ENCODE measurements at regions not wholly inside any gene's neighbourhood (a gene's known extent, or its start where the extent isn't known, plus 50 kb on each side); places are given as distances from the start of the nearest gene placed in this dataset.

DNA sequence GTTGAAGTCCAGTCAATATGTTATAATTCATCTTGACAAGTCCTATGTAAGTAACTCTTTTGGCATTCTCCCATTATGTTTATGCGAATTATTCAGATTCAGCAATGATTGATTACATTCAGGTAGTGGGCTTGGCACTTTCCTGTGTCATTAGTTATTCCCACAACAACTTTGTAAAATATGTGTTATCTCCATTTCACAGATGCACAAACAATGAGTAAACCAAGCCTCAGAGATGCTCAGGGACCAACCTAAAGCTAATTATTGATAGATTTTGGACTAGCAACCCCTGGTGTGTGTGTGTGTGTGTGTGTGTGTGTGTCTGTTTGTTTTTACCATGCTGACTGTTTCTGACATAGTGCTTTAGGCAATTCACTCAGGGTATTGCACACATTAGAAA is 371.1 kb upstream of the C1orf87 start:
- no peak for TF ChIP-seq GABPB1 (CRISPR knock-in tag; IDR thresholded peaks at IDR 0.05)
- TF ChIP-seq, protein P1, sequence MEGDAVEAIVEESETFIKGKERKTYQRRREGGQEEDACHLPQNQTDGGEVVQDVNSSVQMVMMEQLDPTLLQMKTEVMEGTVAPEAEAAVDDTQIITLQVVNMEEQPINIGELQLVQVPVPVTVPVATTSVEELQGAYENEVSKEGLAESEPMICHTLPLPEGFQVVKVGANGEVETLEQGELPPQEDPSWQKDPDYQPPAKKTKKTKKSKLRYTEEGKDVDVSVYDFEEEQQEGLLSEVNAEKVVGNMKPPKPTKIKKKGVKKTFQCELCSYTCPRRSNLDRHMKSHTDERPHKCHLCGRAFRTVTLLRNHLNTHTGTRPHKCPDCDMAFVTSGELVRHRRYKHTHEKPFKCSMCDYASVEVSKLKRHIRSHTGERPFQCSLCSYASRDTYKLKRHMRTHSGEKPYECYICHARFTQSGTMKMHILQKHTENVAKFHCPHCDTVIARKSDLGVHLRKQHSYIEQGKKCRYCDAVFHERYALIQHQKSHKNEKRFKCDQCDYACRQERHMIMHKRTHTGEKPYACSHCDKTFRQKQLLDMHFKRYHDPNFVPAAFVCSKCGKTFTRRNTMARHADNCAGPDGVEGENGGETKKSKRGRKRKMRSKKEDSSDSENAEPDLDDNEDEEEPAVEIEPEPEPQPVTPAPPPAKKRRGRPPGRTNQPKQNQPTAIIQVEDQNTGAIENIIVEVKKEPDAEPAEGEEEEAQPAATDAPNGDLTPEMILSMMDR (IDR thresholded peaks at IDR 0.05) = no peak
- no peak for TF ChIP-seq ZNF232 (CRISPR knock-in tag; IDR thresholded peaks at IDR 0.05)
- TF ChIP-seq, protein P2, sequence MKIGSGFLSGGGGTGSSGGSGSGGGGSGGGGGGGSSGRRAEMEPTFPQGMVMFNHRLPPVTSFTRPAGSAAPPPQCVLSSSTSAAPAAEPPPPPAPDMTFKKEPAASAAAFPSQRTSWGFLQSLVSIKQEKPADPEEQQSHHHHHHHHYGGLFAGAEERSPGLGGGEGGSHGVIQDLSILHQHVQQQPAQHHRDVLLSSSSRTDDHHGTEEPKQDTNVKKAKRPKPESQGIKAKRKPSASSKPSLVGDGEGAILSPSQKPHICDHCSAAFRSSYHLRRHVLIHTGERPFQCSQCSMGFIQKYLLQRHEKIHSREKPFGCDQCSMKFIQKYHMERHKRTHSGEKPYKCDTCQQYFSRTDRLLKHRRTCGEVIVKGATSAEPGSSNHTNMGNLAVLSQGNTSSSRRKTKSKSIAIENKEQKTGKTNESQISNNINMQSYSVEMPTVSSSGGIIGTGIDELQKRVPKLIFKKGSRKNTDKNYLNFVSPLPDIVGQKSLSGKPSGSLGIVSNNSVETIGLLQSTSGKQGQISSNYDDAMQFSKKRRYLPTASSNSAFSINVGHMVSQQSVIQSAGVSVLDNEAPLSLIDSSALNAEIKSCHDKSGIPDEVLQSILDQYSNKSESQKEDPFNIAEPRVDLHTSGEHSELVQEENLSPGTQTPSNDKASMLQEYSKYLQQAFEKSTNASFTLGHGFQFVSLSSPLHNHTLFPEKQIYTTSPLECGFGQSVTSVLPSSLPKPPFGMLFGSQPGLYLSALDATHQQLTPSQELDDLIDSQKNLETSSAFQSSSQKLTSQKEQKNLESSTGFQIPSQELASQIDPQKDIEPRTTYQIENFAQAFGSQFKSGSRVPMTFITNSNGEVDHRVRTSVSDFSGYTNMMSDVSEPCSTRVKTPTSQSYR (CRISPR knock-in tag; IDR thresholded peaks at IDR 0.05) = no peak
- TF ChIP-seq, protein P3, sequence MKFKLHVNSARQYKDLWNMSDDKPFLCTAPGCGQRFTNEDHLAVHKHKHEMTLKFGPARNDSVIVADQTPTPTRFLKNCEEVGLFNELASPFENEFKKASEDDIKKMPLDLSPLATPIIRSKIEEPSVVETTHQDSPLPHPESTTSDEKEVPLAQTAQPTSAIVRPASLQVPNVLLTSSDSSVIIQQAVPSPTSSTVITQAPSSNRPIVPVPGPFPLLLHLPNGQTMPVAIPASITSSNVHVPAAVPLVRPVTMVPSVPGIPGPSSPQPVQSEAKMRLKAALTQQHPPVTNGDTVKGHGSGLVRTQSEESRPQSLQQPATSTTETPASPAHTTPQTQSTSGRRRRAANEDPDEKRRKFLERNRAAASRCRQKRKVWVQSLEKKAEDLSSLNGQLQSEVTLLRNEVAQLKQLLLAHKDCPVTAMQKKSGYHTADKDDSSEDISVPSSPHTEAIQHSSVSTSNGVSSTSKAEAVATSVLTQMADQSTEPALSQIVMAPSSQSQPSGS (CRISPR knock-in tag; IDR thresholded peaks at IDR 0.05; ENCODE audit: borderline replicate concordance, low read depth) = no peak
- TF ChIP-seq, protein P4, sequence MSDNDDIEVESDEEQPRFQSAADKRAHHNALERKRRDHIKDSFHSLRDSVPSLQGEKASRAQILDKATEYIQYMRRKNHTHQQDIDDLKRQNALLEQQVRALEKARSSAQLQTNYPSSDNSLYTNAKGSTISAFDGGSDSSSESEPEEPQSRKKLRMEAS (CRISPR knock-in tag; IDR thresholded peaks at IDR 0.05) = no peak
- no peak for TF ChIP-seq TP53 (CRISPR knock-in tag; IDR thresholded peaks at IDR 0.05)
- TF ChIP-seq, protein P5, sequence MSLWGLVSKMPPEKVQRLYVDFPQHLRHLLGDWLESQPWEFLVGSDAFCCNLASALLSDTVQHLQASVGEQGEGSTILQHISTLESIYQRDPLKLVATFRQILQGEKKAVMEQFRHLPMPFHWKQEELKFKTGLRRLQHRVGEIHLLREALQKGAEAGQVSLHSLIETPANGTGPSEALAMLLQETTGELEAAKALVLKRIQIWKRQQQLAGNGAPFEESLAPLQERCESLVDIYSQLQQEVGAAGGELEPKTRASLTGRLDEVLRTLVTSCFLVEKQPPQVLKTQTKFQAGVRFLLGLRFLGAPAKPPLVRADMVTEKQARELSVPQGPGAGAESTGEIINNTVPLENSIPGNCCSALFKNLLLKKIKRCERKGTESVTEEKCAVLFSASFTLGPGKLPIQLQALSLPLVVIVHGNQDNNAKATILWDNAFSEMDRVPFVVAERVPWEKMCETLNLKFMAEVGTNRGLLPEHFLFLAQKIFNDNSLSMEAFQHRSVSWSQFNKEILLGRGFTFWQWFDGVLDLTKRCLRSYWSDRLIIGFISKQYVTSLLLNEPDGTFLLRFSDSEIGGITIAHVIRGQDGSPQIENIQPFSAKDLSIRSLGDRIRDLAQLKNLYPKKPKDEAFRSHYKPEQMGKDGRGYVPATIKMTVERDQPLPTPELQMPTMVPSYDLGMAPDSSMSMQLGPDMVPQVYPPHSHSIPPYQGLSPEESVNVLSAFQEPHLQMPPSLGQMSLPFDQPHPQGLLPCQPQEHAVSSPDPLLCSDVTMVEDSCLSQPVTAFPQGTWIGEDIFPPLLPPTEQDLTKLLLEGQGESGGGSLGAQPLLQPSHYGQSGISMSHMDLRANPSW (CRISPR knock-in tag; conservative IDR thresholded peaks at IDR 0.05; ENCODE audit: low read depth) = no peak
- TF ChIP-seq, protein P6, sequence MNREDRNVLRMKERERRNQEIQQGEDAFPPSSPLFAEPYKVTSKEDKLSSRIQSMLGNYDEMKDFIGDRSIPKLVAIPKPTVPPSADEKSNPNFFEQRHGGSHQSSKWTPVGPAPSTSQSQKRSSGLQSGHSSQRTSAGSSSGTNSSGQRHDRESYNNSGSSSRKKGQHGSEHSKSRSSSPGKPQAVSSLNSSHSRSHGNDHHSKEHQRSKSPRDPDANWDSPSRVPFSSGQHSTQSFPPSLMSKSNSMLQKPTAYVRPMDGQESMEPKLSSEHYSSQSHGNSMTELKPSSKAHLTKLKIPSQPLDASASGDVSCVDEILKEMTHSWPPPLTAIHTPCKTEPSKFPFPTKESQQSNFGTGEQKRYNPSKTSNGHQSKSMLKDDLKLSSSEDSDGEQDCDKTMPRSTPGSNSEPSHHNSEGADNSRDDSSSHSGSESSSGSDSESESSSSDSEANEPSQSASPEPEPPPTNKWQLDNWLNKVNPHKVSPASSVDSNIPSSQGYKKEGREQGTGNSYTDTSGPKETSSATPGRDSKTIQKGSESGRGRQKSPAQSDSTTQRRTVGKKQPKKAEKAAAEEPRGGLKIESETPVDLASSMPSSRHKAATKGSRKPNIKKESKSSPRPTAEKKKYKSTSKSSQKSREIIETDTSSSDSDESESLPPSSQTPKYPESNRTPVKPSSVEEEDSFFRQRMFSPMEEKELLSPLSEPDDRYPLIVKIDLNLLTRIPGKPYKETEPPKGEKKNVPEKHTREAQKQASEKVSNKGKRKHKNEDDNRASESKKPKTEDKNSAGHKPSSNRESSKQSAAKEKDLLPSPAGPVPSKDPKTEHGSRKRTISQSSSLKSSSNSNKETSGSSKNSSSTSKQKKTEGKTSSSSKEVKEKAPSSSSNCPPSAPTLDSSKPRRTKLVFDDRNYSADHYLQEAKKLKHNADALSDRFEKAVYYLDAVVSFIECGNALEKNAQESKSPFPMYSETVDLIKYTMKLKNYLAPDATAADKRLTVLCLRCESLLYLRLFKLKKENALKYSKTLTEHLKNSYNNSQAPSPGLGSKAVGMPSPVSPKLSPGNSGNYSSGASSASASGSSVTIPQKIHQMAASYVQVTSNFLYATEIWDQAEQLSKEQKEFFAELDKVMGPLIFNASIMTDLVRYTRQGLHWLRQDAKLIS (CRISPR knock-in tag; IDR thresholded peaks at IDR 0.05; ENCODE audit: borderline replicate concordance) = no peak
- TF ChIP-seq, protein P7, sequence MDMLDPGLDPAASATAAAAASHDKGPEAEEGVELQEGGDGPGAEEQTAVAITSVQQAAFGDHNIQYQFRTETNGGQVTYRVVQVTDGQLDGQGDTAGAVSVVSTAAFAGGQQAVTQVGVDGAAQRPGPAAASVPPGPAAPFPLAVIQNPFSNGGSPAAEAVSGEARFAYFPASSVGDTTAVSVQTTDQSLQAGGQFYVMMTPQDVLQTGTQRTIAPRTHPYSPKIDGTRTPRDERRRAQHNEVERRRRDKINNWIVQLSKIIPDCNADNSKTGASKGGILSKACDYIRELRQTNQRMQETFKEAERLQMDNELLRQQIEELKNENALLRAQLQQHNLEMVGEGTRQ (CRISPR knock-in tag; IDR thresholded peaks at IDR 0.05) = no peak
- TF ChIP-seq ZNF317 (CRISPR knock-in tag; IDR thresholded peaks at IDR 0.05; ENCODE audit: borderline replicate concordance, low read depth) = no peak
- no peak for TF ChIP-seq NFYB (CRISPR knock-in tag; conservative IDR thresholded peaks at IDR 0.05; ENCODE audit: low read depth)
- no peak for TF ChIP-seq MYBL2 (CRISPR knock-in tag; IDR thresholded peaks at IDR 0.05)
